GM12874 (cell line): ENCODE measurements at regions not wholly inside any gene's neighbourhood (a gene's known extent, or its start where the extent isn't known, plus 50 kb on each side); places are given as distances from the start of the nearest gene placed in this dataset.

ENCODE experiments used
- TF ChIP-seq, protein P1 (sequence below): IDR thresholded peaks from 2 replicates; pipeline ENCODE4 v1.5.1; 2011; ENCODE audit warnings: low read depth, mild to moderate bottlenecking, control low read depth, low read length, moderate library complexity; ENCODE audit not compliant: insufficient read depth

DNA sequence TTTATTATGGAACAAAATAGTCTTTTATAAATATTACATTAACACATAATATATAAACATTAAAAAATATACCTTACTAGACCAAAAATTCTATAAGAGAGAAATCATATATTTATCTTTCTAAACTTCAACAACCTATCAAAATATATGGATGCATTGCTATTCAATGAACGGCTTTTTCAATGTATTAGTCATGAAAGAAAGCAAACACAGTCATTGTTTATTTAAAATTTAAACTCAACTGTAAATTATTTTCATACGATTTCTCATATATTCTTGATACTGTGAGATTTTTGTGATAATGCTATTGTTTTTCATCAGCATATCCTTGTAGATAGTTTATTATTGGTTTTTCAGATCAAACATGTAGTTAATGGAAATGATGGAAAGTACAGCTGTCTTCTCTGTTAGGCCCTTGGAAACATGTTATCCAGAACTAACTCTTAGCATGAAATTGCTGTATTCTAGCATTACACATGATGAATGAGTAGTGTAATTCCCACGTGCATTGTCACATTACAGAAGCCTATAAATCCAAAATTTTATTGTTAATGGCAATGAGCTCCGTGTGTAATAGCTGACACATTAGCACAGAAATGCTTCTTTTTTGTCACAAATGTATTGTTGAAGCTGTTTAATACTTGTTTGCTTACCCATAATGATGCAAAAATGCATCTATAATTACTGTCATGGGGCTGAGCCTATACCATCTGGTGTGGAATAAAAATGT is 1639.9 kb downstream of the SLITRK5 start:
- TF ChIP-seq, protein P1, sequence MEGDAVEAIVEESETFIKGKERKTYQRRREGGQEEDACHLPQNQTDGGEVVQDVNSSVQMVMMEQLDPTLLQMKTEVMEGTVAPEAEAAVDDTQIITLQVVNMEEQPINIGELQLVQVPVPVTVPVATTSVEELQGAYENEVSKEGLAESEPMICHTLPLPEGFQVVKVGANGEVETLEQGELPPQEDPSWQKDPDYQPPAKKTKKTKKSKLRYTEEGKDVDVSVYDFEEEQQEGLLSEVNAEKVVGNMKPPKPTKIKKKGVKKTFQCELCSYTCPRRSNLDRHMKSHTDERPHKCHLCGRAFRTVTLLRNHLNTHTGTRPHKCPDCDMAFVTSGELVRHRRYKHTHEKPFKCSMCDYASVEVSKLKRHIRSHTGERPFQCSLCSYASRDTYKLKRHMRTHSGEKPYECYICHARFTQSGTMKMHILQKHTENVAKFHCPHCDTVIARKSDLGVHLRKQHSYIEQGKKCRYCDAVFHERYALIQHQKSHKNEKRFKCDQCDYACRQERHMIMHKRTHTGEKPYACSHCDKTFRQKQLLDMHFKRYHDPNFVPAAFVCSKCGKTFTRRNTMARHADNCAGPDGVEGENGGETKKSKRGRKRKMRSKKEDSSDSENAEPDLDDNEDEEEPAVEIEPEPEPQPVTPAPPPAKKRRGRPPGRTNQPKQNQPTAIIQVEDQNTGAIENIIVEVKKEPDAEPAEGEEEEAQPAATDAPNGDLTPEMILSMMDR = no peak

DNA sequence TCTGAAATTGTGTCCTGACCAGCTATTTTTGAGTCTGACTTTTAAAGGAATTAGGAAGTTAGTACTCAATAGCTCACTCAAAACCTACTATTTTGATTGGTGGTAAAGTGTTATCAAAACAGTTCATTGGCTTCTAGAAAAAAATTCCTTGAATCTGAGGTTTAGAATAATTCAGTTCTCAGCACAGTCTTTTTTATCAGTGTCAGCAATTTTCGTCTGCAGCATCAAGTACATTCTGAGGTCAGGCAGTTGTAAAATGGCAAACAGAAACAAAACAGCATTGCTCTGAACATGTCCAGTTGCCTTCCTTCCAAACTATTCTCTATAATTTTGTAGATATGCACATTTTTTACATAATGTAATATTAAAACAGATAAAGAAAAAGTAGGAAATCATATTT is 1644.1 kb downstream of the SLITRK5 start:
- TF ChIP-seq, protein P1 = no peak

DNA sequence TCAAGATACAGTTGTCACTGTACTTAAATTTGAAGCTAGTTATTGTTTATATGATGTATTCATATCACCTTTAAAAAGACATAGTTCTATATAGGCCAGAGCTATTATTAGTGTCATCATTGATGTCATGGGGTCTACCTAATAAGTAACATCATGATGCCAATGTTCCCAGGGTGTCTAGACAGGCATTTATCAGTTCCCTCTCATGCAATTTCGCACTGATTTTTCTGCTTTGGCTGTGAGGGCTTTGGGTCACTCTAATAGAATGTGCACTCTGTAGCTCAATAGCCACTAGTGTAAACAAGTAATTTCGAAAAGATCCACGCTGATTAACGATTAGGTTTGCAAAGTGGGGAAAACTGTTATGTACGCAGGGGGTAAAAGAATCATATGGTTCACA is 1651.3 kb downstream of the SLITRK5 start:
- TF ChIP-seq, protein P1 = no peak

DNA sequence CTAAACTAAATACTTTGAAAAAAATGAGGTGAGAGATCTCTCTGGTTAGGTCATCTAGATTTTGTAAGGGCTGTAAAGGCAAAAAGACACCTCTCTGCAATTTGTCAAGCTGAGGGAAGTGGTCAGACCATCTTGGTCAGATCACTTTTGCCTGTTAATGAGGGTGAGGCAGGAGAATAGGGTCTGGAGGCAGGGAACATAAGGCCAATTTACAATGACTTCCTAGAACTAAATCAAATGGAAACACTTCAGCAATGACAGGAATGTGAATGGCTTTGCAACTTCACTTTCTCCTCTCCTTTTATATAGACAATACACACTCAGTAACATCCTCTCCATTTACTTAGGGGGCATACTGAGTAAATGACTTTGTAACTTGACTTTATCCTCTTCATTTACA is 1653.4 kb downstream of the SLITRK5 start:
- TF ChIP-seq, protein P1 = no peak

DNA sequence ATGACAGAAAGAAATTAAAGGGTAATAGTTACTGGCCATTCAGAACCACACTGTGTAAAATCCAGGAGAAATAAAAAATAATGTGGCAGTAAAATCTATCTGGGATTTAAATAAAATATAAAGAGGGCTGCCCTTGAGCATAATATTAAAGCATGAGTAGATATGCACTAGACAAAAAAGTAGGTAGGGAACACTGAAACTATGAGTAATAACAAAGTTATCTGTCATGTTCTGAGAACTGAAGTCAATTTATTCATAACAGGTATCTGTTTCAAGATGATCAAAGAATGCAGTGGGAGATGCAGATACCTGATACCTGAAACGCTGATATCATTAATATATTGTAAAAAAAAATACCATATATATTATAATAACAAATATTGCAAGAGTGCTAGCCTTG is 1672.0 kb downstream of the SLITRK5 start:
- TF ChIP-seq, protein P1 = no peak

DNA sequence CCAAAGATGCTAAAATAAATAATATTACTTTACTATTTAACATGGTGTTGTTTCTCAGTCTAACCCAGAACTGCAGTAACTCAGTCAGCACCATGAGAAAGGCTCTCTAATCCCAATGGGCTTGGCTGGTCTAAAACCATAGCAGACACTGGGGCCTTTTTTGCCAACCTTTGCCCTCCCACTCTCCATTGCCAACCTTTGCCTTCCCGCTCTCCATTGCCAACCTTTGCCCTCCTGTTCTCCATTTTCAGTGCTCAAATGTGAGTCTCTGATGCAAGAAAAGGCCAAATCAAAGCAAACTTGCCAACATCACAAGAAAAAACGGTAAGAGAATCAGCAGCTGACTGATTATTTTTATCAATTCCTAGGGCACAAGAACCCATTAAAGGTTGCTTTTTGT is 1681.2 kb downstream of the SLITRK5 start:
- TF ChIP-seq, protein P1 = no peak

DNA sequence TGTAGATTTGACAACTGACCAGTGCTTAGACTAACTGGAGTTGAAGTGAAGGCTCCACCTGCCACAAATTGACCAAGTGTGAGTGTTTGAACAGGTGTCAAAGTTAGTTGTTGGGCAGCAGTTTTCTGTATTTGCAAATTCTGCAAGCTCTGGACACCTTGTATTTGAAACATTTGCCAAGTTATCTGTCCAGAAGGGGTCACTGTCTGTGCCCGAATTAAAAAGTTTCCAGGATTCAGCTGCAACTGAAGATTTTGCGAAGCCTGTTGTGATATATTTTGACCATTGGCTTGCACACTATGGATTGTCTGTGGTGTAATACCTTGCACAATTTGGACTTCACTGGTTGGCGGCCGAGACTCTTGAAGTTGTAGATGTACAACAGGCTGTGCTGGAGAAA is 1690.7 kb downstream of the SLITRK5 start:
- TF ChIP-seq, protein P1 = no peak
